Smooth muscle cell (in vitro differentiated cells): ENCODE measurements at regions not wholly inside any gene's neighbourhood (a gene's known extent, or its start where the extent isn't known, plus 50 kb on each side); places are given as distances from the start of the nearest gene placed in this dataset.

ENCODE experiments used
- DNase-seq: peaks from one replicate; lab custom pipeline; 2025; ENCODE audit not compliant: unreplicated experiment; lab: John Stamatoyannopoulos, UW
- H2AFZ ChIP-seq: fragments of 200-600 bp; sonication (generic); 2 replicates; pipeline ENCODE4 v1.6.0; 2016; ENCODE audit warnings: antibody characterized with exemption, low read depth, mild to moderate bottlenecking
- H3F3A ChIP-seq: fragments of 200-600 bp; sonication (generic); 2 replicates; pipeline ENCODE4 v1.6.0; 2017; ENCODE audit warnings: antibody characterized with exemption, low read depth
- H3K27ac ChIP-seq: fragments of 200-600 bp; sonication (generic); 2 replicates; pipeline ENCODE4 v1.5.1; 2016; ENCODE audit warnings: low read depth, mild to moderate bottlenecking
- H3K27me3 ChIP-seq: fragments of 200-600 bp; sonication (generic); 2 replicates; pipeline ENCODE4 v1.6.1; 2016; ENCODE audit warnings: low read depth, mild to moderate bottlenecking
- H3K36me3 ChIP-seq: fragments of 200-600 bp; sonication (generic); 2 replicates; pipeline ENCODE4 v1.5.1; 2016; ENCODE audit warnings: low read depth
- H3K4me1 ChIP-seq: fragments of 200-600 bp; sonication (generic); 2 replicates; pipeline ENCODE4 v1.5.1; 2016; ENCODE audit warnings: low read depth
- H3K4me2 ChIP-seq: fragments of 200-600 bp; sonication (generic); 2 replicates; pipeline ENCODE4 v1.6.0; 2016; ENCODE audit warnings: mild to moderate bottlenecking
- H3K4me3 ChIP-seq: fragments of 200-600 bp; sonication (generic); 2 replicates; pipeline ENCODE4 v1.5.1; 2016; ENCODE audit warnings: mild to moderate bottlenecking
- H3K79me2 ChIP-seq: fragments of 200-600 bp; sonication (generic); 2 replicates; pipeline ENCODE4 v1.6.0; 2016; ENCODE audit warnings: low read depth, mild to moderate bottlenecking
- H3K9ac ChIP-seq: fragments of 200-600 bp; sonication (generic); 2 replicates; pipeline ENCODE4 v1.6.0; 2016; ENCODE audit warnings: low read depth
- H3K9me3 ChIP-seq: fragments of 200-600 bp; sonication (generic); replicated peaks from 2 replicates; pipeline ENCODE4 v1.5.1; 2016; ENCODE audit warnings: low read depth
- H4K20me1 ChIP-seq: fragments of 200-600 bp; sonication (generic); 2 replicates; pipeline ENCODE4 v1.6.0; 2016; ENCODE audit warnings: low read depth
- WGBS: methylation state at CpG from one replicate; pipeline ENCODE4 v1.1.7; 2016; ENCODE audit warnings: low lambda C conversion rate; 5-methylcytosine and 5-hydroxymethylcytosine counted together
- TF ChIP-seq, protein P1 (sequence below): fragments of 200-600 bp; sonication (generic); IDR thresholded peaks from 2 replicates; pipeline ENCODE4 v1.5.1; 2017; ENCODE audit warnings: borderline replicate concordance, mild to moderate bottlenecking, antibody characterized with exemption; ENCODE audit not compliant: insufficient read depth, poor library complexity, severe bottlenecking

DNA sequence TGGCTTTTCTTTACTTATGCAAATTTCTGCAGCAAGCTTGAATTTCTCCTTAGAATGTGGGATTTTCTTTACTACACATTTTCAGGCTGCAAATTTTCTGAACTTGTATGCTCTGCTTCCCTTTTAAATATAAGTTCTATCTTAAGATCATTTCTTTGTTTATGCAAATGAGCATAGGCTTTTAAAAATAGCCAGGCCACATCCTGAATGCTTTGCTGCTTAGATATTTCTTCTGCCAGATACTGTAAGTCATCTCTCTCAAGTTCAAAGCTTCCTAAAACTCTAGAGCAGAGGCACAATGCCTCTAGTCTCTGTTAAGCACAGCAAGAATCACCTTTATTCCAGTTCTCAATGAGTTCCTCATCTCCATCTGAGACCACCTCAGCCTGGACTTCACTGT is 685.9 kb upstream of the LRRC4C start:
- no peaks in the 10 kb centered on the region for H3K9me3 ChIP-seq

DNA sequence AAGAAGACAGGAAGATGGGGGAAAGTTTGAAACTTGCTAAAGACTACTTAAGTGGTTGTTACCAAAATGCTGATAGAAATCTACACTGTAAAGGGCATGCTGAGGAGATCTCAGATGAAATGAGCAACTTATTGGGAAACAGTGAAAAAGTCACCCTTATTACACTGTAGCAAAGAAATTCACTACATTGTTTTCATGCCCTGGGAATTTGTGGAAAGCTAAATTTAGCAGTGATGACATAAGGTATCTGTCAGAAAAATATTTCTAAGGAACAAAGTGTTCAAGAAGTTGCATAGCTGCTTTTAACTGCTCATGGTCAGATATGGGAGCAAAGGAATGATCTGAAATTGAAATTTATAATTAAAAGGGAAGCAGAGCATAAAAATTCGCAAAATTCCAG is 702.4 kb upstream of the LRRC4C start:
- 92% methylated on average over 1 of the region's 1 CpG for WGBS
- Histone ChIP-seq H3K27me3 (no peaks in the 10 kb centered on the region), H3K9ac (no peak overlapping the region), H3K79me2 (no peaks in the 10 kb centered on the region), H4K20me1 (no peaks in the 10 kb centered on the region), H3K27ac (no peak overlapping the region), H3K4me3 (no peak overlapping the region), H3K4me1 (no peaks in the 10 kb centered on the region), H3K36me3 (no peaks in the 10 kb centered on the region), H3F3A (no peaks in the 10 kb centered on the region), H2AFZ (no peak overlapping the region), H3K9me3 (no peaks in the 10 kb centered on the region), H3K4me2 (no peak overlapping the region)
- TF ChIP-seq, protein P1, sequence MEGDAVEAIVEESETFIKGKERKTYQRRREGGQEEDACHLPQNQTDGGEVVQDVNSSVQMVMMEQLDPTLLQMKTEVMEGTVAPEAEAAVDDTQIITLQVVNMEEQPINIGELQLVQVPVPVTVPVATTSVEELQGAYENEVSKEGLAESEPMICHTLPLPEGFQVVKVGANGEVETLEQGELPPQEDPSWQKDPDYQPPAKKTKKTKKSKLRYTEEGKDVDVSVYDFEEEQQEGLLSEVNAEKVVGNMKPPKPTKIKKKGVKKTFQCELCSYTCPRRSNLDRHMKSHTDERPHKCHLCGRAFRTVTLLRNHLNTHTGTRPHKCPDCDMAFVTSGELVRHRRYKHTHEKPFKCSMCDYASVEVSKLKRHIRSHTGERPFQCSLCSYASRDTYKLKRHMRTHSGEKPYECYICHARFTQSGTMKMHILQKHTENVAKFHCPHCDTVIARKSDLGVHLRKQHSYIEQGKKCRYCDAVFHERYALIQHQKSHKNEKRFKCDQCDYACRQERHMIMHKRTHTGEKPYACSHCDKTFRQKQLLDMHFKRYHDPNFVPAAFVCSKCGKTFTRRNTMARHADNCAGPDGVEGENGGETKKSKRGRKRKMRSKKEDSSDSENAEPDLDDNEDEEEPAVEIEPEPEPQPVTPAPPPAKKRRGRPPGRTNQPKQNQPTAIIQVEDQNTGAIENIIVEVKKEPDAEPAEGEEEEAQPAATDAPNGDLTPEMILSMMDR: no peak
- DNase-seq: no peak

More for the DNA sequence above, 685.9 kb upstream of the LRRC4C start:
- no peak overlapping the region for H3K4me2 ChIP-seq
- no peaks in the 10 kb centered on the region for H3K79me2 ChIP-seq
- no peaks in the 10 kb centered on the region for H3K36me3 ChIP-seq
- TF ChIP-seq, protein P1: no peak
- no peaks in the 10 kb centered on the region for H3K27me3 ChIP-seq
- H4K20me1 ChIP-seq: no peaks in the 10 kb centered on the region
- DNase-seq: no peak
- H3K27ac ChIP-seq: no peak overlapping the region
- no peak overlapping the region for H3K9ac ChIP-seq
- H3K4me3 ChIP-seq: no peak overlapping the region
- no peaks in the 10 kb centered on the region for H3F3A ChIP-seq
- H2AFZ ChIP-seq: no peak overlapping the region
- no peaks in the 10 kb centered on the region for H3K4me1 ChIP-seq

DNA sequence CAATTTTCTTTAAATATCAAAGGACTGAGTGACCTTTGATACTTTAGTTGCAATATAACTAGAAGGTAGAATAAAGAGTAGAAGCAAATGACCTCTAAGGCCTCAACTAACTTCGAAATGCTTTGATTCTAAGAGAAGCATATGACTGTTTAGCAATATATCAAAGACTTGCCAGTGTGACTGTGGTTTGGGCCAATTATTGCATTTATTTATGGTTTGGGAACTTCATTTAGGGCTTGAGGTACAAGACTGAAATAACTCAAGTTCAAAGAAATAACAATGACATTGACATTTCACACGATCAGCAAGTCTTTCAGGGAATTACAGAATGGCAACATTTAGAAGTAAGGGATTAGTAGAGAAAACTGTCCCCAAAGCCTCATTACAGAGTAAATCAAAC is 709.7 kb upstream of the LRRC4C start:
- Histone ChIP-seq H4K20me1 (no peaks in the 10 kb centered on the region), H3K4me2 (no peak overlapping the region), H3K36me3 (no peaks in the 10 kb centered on the region), H3K9ac (no peak overlapping the region), H3K27ac (no peak overlapping the region), H3F3A (no peaks in the 10 kb centered on the region), H2AFZ (no peak overlapping the region), H3K27me3 (no peaks in the 10 kb centered on the region), H3K4me1 (no peaks in the 10 kb centered on the region), H3K9me3 (no peaks in the 10 kb centered on the region), H3K79me2 (no peaks in the 10 kb centered on the region), H3K4me3 (no peak overlapping the region)
- WGBS: 90% methylated on average over 2 of the region's 2 CpGs
- DNase-seq: no peak
- TF ChIP-seq, protein P1: no peak

DNA sequence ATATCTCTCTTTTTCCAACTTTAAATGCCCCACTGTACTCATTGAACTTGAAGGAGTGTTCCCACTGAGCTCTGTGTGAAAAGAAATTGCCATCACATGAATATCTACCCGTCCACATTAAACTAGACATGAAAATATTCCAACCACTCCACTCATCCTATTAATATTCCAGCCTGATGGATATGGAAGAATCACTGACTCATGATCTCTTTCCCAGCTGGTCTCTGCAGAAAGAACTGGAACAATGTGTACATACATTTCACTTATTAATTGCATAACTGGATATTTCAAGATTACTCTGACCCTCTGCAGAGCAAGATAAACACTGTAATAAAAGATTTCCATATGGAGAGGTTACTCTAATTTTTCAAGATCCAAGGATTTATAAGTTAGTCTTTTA is 711.1 kb upstream of the LRRC4C start:
- Histone ChIP-seq H4K20me1 (no peaks in the 10 kb centered on the region), H3F3A (no peaks in the 10 kb centered on the region), H2AFZ (no peak overlapping the region), H3K9ac (no peak overlapping the region), H3K27me3 (no peaks in the 10 kb centered on the region), H3K4me3 (no peak overlapping the region), H3K27ac (no peak overlapping the region), H3K4me2 (no peak overlapping the region), H3K79me2 (no peaks in the 10 kb centered on the region), H3K36me3 (no peaks in the 10 kb centered on the region), H3K4me1 (no peaks in the 10 kb centered on the region), H3K9me3 (no peaks in the 10 kb centered on the region)
- TF ChIP-seq, protein P1: no peak
- no peak for DNase-seq
- 69% methylated on average over 1 of the region's 1 CpG for WGBS
